OCI-LY7 (cell line): ENCODE measurements at regions not wholly inside any gene's neighbourhood (a gene's known extent, or its start where the extent isn't known, plus 50 kb on each side); places are given as distances from the start of the nearest gene placed in this dataset.

Experiments
- BruUV-seq: library from RNA; stranded (reverse); fragments of 400-500 nt; replicated peaks from 2 replicates; lab custom pipeline; 2021; lab: Mats Ljungman, UMichigan
- CTCF ChIA-PET: fragments of 300-600 bp; sonication (Branson Sonifier 250); formaldehyde crosslinking; loops from one replicate; lab custom pipeline; 2022; ENCODE audit warnings: antibody characterized with exemption; ENCODE audit not compliant: unreplicated experiment; lab: Charles Lee
- POLR2A ChIA-PET: fragments of 300-600 bp; sonication (Branson Sonifier 250); formaldehyde crosslinking; loops from one replicate; lab custom pipeline; 2022; ENCODE audit warnings: antibody characterized with exemption; lab: Charles Lee
- DNase-seq: peaks from one replicate; pipeline ENCODE4 v3.0.0-alpha.2; 2015; ENCODE audit warnings: low spot score
- H2AFZ ChIP-seq: fragments of 200-600 bp; sonication (generic), shearing (Covaris generic); 2 replicates; pipeline ENCODE4 v1.6.1; 2014; ENCODE audit warnings: mild to moderate bottlenecking, antibody characterized with exemption, low read length, moderate library complexity
- H3K27ac ChIP-seq: fragments of 200-600 bp; sonication (generic); 2 replicates; pipeline ENCODE4 v1.5.1; 2014; ENCODE audit warnings: mixed run types, low read depth, mild to moderate bottlenecking, moderate library complexity, low read length, inconsistent platforms; ENCODE audit not compliant: poor library complexity, severe bottlenecking
- H3K36me3 ChIP-seq: fragments of 200-600 bp; sonication (generic); 2 replicates; pipeline ENCODE4 v1.6.1; 2014; ENCODE audit warnings: mild to moderate bottlenecking, antibody characterized with exemption, low read length, moderate library complexity, mixed read lengths; ENCODE audit not compliant: insufficient read depth
- H3K4me1 ChIP-seq: fragments of 200-600 bp; sonication (generic); 2 replicates; pipeline ENCODE4 v1.5.1; 2014; ENCODE audit warnings: mild to moderate bottlenecking, low read length; ENCODE audit not compliant: insufficient read depth, poor library complexity, severe bottlenecking
- H3K4me2 ChIP-seq: fragments of 200-600 bp; sonication (generic); 2 replicates; pipeline ENCODE4 v1.6.1; 2014; ENCODE audit warnings: mild to moderate bottlenecking, low read length
- H3K4me3 ChIP-seq: fragments of 200-600 bp; sonication (generic); 2 replicates; pipeline ENCODE4 v1.5.1; 2014; ENCODE audit warnings: mild to moderate bottlenecking, low read depth, low read length; ENCODE audit not compliant: poor library complexity, severe bottlenecking
- H3K79me2 ChIP-seq: fragments of 200-600 bp; sonication (generic); 2 replicates; pipeline ENCODE4 v1.6.1; 2016; ENCODE audit warnings: low read depth, mild to moderate bottlenecking, low read length, moderate library complexity, mixed read lengths; ENCODE audit not compliant: insufficient read depth
- H3K9me2 ChIP-seq: fragments of 200-600 bp; sonication (generic); 2 replicates; pipeline ENCODE4 v1.6.1; 2016; ENCODE audit warnings: mild to moderate bottlenecking, low read length, mixed read lengths; ENCODE audit not compliant: insufficient read depth
- H3K9me3 ChIP-seq: fragments of 200-600 bp; sonication (generic); 2 replicates; pipeline ENCODE4 v1.6.1; 2014; ENCODE audit warnings: mild to moderate bottlenecking, mixed run types, low read length, mixed read lengths
- H4K20me1 ChIP-seq: fragments of 200-600 bp; sonication (generic); 2 replicates; pipeline ENCODE4 v1.6.1; 2014; ENCODE audit warnings: mild to moderate bottlenecking, antibody characterized with exemption, low read length, moderate library complexity, mixed read lengths; ENCODE audit not compliant: insufficient read depth
- EZH2phosphoT487 ChIP-seq: fragments of 200-600 bp; sonication (generic); IDR thresholded peaks from 2 replicates; pipeline ENCODE4 v1.6.1; 2018; ENCODE audit warnings: low read depth, borderline replicate concordance, mild to moderate bottlenecking, mixed run types, antibody characterized with exemption, low read length, moderate library complexity, mixed read lengths
- intact Hi-C: fragments of 100-400 bp; cut with micrococcal nuclease; formaldehyde crosslinking; loops from one replicate; pipeline ENCODE4 v1.10.0; 2022; ENCODE audit not compliant: unreplicated experiment
- TF ChIP-seq, protein P1 (sequence below): fragments of 200-600 bp; sonication (generic); conservative IDR thresholded peaks from 2 replicates; pipeline ENCODE4 v1.5.1; 2014; ENCODE audit warnings: mild to moderate bottlenecking, antibody characterized with exemption, low read length, moderate library complexity, mixed read lengths

DNA sequence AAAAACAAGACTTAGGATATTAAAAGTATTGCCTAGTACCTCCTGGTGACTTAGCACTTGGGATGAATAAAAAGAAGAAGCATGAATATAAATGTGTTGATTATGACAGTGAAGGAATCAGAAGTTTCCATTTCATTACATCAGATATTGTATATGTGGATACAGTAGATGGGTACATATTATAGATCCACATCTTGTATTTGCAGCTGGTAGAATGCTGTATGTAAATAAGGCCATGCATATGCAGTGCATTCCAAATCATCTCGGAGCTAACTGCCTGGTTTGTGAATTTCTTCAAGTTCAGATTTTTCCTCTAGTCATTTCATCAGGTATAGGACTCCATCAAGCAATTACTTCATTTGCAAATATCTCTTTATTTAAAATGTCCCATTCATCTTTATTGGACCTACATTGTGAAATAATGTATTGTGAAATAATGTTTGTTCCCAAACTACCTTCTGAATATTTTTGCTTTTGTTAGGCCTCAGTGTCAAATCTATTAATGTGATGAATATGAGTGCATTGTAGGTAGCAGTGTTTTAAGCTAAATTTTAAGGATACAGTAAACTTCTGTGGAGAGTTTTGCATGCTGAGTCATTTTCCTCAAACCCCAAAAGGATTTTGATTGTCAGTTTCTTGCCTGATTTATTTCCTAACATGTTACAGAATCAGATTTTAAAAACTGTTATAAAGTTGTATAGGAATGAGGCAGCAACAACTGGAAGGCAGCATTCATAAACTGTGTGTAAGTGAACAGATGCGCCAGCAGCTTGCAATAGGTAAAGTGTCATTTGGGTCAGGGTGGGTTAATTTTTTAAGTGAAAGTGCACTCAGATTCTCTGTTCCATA, 370.8 kb upstream of the RIOK2 start:
- Histone ChIP-seq H3K9me3 (no peaks in the 10 kb centered on the region), H3K4me2 (no peak overlapping the region), H3K79me2 (no peaks in the 10 kb centered on the region), H3K4me3 (no peak overlapping the region), H3K4me1 (no peaks in the 10 kb centered on the region), H2AFZ (no peak overlapping the region), H3K9me2 (no peaks in the 10 kb centered on the region), H4K20me1 (no peaks in the 10 kb centered on the region), H3K27ac (no peak overlapping the region), H3K36me3 (no peaks in the 10 kb centered on the region)
- no TSS peak for BruUV-seq
- CTCF ChIA-PET, result no interaction called here
- DNase-seq, result no peak
- TF ChIP-seq, protein P1, sequence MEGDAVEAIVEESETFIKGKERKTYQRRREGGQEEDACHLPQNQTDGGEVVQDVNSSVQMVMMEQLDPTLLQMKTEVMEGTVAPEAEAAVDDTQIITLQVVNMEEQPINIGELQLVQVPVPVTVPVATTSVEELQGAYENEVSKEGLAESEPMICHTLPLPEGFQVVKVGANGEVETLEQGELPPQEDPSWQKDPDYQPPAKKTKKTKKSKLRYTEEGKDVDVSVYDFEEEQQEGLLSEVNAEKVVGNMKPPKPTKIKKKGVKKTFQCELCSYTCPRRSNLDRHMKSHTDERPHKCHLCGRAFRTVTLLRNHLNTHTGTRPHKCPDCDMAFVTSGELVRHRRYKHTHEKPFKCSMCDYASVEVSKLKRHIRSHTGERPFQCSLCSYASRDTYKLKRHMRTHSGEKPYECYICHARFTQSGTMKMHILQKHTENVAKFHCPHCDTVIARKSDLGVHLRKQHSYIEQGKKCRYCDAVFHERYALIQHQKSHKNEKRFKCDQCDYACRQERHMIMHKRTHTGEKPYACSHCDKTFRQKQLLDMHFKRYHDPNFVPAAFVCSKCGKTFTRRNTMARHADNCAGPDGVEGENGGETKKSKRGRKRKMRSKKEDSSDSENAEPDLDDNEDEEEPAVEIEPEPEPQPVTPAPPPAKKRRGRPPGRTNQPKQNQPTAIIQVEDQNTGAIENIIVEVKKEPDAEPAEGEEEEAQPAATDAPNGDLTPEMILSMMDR, result no peak
- TF ChIP-seq EZH2phosphoT487, result no peak
- intact Hi-C loops, result no loop called here
- POLR2A ChIA-PET, result interaction anchor here (0.7 kb wide), 1 partner anchor 25 kb away, joined by 3 read pairs; no protein-coding TSS in a partner anchor

DNA sequence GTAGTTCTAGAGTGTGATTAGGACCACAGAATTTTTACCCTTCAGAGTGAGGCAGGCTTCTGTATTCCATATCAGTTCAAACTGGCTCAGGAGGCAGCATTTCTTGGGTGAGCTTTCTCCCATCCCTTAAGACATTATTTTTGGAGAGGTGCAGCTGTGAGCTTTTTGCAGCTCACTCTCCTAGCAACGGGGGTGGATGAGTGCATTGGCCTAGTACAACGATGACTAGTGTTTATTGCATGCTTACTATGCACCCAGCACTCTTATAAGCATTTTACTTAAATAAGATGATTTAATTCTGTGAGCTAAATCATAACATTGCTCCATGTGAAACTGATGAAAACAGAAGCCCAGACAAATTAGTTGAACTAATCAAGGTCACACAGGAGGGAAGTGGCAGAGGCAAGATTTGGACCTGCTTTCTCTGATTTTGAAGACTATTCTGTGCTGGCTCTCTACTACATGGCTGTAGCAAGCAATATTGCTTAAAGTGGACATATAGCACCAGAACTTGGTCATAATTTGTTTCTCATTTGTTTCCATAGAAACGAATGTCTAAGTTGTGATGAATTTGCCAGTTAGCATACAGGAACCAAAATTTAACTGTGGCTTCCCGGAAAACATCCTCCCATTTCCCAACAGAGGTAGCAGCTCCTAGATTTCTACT, 372.1 kb upstream of the RIOK2 start:
- ChIA-PET CTCF (no interaction called here), POLR2A (no interaction called here)
- H3K4me1 ChIP-seq, result no peaks in the 10 kb centered on the region
- intact Hi-C loops, result no loop called here
- no TSS peak for BruUV-seq
- no peaks in the 10 kb centered on the region for H3K36me3 ChIP-seq
- DNase-seq, result no peak
- H3K9me3 ChIP-seq, result no peaks in the 10 kb centered on the region
- H3K27ac ChIP-seq, result no peak overlapping the region
- no peaks in the 10 kb centered on the region for H3K9me2 ChIP-seq
- H3K4me2 ChIP-seq, result no peak overlapping the region
- H2AFZ ChIP-seq, result no peak overlapping the region
- no peaks in the 10 kb centered on the region for H4K20me1 ChIP-seq
- no peaks in the 10 kb centered on the region for H3K79me2 ChIP-seq
- no peak overlapping the region for H3K4me3 ChIP-seq
- TF ChIP-seq, protein P1, result no peak
- no peak for TF ChIP-seq EZH2phosphoT487

DNA sequence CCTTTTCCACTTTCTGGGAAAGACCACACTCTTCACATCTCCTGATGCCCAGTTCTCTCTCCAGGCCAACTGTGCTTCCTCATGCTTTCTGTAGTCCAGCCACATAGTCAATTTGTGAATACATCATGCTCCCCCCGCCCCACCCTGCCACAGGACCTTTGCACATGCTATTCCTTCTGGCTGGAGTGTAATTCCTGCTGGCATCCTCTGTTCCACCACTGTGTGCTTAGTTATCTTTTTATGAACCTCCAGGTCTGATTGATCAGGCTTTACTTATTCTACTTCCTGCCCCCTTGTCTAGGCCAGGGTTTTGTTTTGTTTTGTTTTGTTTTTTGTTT, 372.6 kb upstream of the RIOK2 start:
- CTCF ChIA-PET, result no interaction called here
- no peaks in the 10 kb centered on the region for H3K36me3 ChIP-seq
- H3K4me3 ChIP-seq, result no peak overlapping the region
- H3K4me1 ChIP-seq, result no peaks in the 10 kb centered on the region
- no peak overlapping the region for H2AFZ ChIP-seq
- TF ChIP-seq EZH2phosphoT487, result no peak
- TF ChIP-seq, protein P1, result no peak
- no peak overlapping the region for H3K4me2 ChIP-seq
- no peaks in the 10 kb centered on the region for H4K20me1 ChIP-seq
- no peak for DNase-seq
- BruUV-seq, result no TSS peak
- POLR2A ChIA-PET, result no interaction called here
- no peak overlapping the region for H3K27ac ChIP-seq
- H3K79me2 ChIP-seq, result no peaks in the 10 kb centered on the region
- H3K9me2 ChIP-seq, result no peaks in the 10 kb centered on the region
- intact Hi-C loops, result no loop called here
- no peaks in the 10 kb centered on the region for H3K9me3 ChIP-seq
